IMR-90 (cell line): ENCODE measurements at regions not wholly inside any gene's neighbourhood (a gene's known extent, or its start where the extent isn't known, plus 50 kb on each side); places are given as distances from the start of the nearest gene placed in this dataset.
A peak's percentile ranks its signal among the peaks of the same experiment; 100 is the strongest.

Experiments
- ATAC-seq: fragments of 200-7000 bp; cut with Tn5 transposase; 2 replicates; pipeline ENCODE4 v1.9.1; 2020; ENCODE audit warnings: low read depth, mild to moderate bottlenecking, moderate library complexity
- BruUV-seq: library from RNA; stranded (reverse); fragments of 400-500 nt; replicated peaks from 2 replicates; lab custom pipeline; 2021; lab: Mats Ljungman, UMichigan
- CTCF ChIA-PET: fragments of 300-600 bp; formaldehyde crosslinking; extraction: SDS; loops from one replicate; lab custom pipeline; 2021; ENCODE audit warnings: antibody characterized with exemption; lab: Yijun Ruan, JAX
- POLR2A ChIA-PET: fragments of 300-600 bp; sonication (Branson Sonifier 250); formaldehyde crosslinking; loops from one replicate; lab custom pipeline; 2022; ENCODE audit warnings: antibody characterized with exemption; ENCODE audit not compliant: unreplicated experiment; lab: Charles Lee
- DNase-seq: peaks from one replicate; pipeline ENCODE4 v3.0.0; 2013
- H2AFZ ChIP-seq: replicated peaks from 2 replicates; pipeline ENCODE3; 2013; ENCODE audit warnings: low read length, mild to moderate bottlenecking; ENCODE audit not compliant: poor library complexity
- H2AK5ac ChIP-seq: 2 replicates; pipeline ENCODE4 v1.6.1; 2013; ENCODE audit warnings: low read depth, low read length, inconsistent platforms
- H2AK9ac ChIP-seq: replicated peaks from 2 replicates; pipeline ENCODE3; 2013; ENCODE audit warnings: mild to moderate bottlenecking, low read depth, low read length, moderate library complexity; ENCODE audit not compliant: poor library complexity
- H2BK120ac ChIP-seq: 2 replicates; pipeline ENCODE4 v1.6.1; 2013; ENCODE audit warnings: low read depth, low read length, inconsistent platforms
- H2BK15ac ChIP-seq: 3 replicates; pipeline ENCODE4 v1.6.1; 2013; ENCODE audit warnings: low read depth, low read length, inconsistent platforms
- H2BK20ac ChIP-seq: 2 replicates; pipeline ENCODE4 v1.6.1; 2013; ENCODE audit warnings: low read depth, mild to moderate bottlenecking, inconsistent platforms, low read length, moderate library complexity
- H2BK5ac ChIP-seq: 2 replicates; pipeline ENCODE4 v1.6.1; 2013; ENCODE audit warnings: mild to moderate bottlenecking, low read depth, low read length, inconsistent platforms; ENCODE audit not compliant: poor library complexity, severe bottlenecking
- H3K14ac ChIP-seq: replicated peaks from 2 replicates; pipeline ENCODE4 v1.6.1; 2013; ENCODE audit warnings: low read depth, low read length, inconsistent platforms
- H3K18ac ChIP-seq: 2 replicates; pipeline ENCODE4 v1.6.1; 2013; ENCODE audit warnings: low read depth, low read length, control low read depth
- H3K23ac ChIP-seq: 2 replicates; pipeline ENCODE4 v1.6.1; 2013; ENCODE audit warnings: low read depth, low read length, inconsistent platforms
- H3K27ac ChIP-seq: 2 replicates; pipeline ENCODE4 v1.5.1; 2013; ENCODE audit warnings: mild to moderate bottlenecking, control low read depth, low read length; ENCODE audit not compliant: insufficient read depth
- H3K27me3 ChIP-seq: 2 replicates; pipeline ENCODE4 v1.6.1; 2013; ENCODE audit warnings: low read length; ENCODE audit not compliant: control insufficient read depth, insufficient read depth
- H3K36me3 ChIP-seq: 2 replicates; pipeline ENCODE4 v1.6.1; 2013; ENCODE audit warnings: low read length, mixed read lengths; ENCODE audit not compliant: control insufficient read depth, insufficient read depth
- H3K4ac ChIP-seq: 2 replicates; pipeline ENCODE4 v1.6.1; 2013; ENCODE audit warnings: low read depth, low read length, inconsistent platforms
- H3K4me1 ChIP-seq: 2 replicates; pipeline ENCODE4 v1.6.1; 2013; ENCODE audit warnings: low read length, mixed read lengths; ENCODE audit not compliant: control insufficient read depth, insufficient read depth
- H3K4me2 ChIP-seq: 2 replicates; pipeline ENCODE4 v1.6.1; 2013; ENCODE audit warnings: low read depth, mild to moderate bottlenecking, control low read depth, low read length, moderate library complexity
- H3K4me3 ChIP-seq: 2 replicates; pipeline ENCODE4 v1.5.1; 2013; ENCODE audit warnings: low read depth, mild to moderate bottlenecking, control low read depth, low read length, moderate library complexity; ENCODE audit not compliant: insufficient read depth
- H3K56ac ChIP-seq: 2 replicates; pipeline ENCODE4 v1.6.1; 2013; ENCODE audit warnings: low read length, inconsistent platforms; ENCODE audit not compliant: insufficient read depth; ENCODE audit errors: extremely low read depth
- H3K79me1 ChIP-seq, 2 experiments: 2 replicates each; pipeline ENCODE4 v1.6.1; 2013; ENCODE audit warnings: low read length in 2 of 2, inconsistent platforms in 1 of 2, low read depth in 1 of 2
- H3K9ac ChIP-seq: 2 replicates; pipeline ENCODE4 v1.6.1; 2013; ENCODE audit warnings: low read depth, low read length, control low read depth
- H3K9me1 ChIP-seq: 2 replicates; pipeline ENCODE4 v1.6.1; 2013; ENCODE audit warnings: low read length, inconsistent platforms; ENCODE audit not compliant: insufficient read depth
- H3K9me3 ChIP-seq: 2 replicates; pipeline ENCODE4 v1.6.1; 2013; ENCODE audit warnings: low read length; ENCODE audit not compliant: control insufficient read depth, insufficient read depth
- H4K20me1 ChIP-seq: 2 replicates; pipeline ENCODE4 v1.6.1; 2013; ENCODE audit warnings: low read length, inconsistent platforms; ENCODE audit not compliant: insufficient read depth
- H4K5ac ChIP-seq: 2 replicates; pipeline ENCODE4 v1.6.1; 2013; ENCODE audit warnings: mild to moderate bottlenecking, low read depth, low read length, control low read depth
- H4K8ac ChIP-seq, 2 experiments: 2 replicates each; pipeline ENCODE4 v1.6.1; 2013; ENCODE audit warnings: low read depth in 2 of 2, low read length in 2 of 2, control low read depth in 1 of 2, inconsistent platforms in 1 of 2
- H4K91ac ChIP-seq: 2 replicates; pipeline ENCODE4 v1.6.1; 2013; ENCODE audit warnings: low read depth, low read length, inconsistent platforms; ENCODE audit not compliant: insufficient read depth
- BHLHE40 ChIP-seq: fragments of 150-350 bp; IDR thresholded peaks from 2 replicates; pipeline ENCODE4 v1.6.1; 2016; ENCODE audit warnings: mild to moderate bottlenecking, low read depth, low read length
- POLR2A ChIP-seq: IDR thresholded peaks from 2 replicates; pipeline ENCODE4 v1.6.1; 2012; ENCODE audit warnings: mild to moderate bottlenecking, low read depth, low read length
- RCOR1 ChIP-seq: IDR thresholded peaks from 2 replicates; pipeline ENCODE4 v1.6.1; 2012; ENCODE audit warnings: mild to moderate bottlenecking, low read length, improper control_type of control experiment; ENCODE audit not compliant: insufficient replicate concordance
- SMC3 ChIP-seq: fragments of 150-350 bp; IDR thresholded peaks from 2 replicates; pipeline ENCODE4 v1.6.1; 2016; ENCODE audit warnings: low read depth, mild to moderate bottlenecking, antibody characterized with exemption, low read length, moderate library complexity
- WGBS, 2 experiments: methylation state at CpG; one replicate each; pipeline versions ENCODE4 v1.1.5 to v1.1.7; 2013; ENCODE audit warnings: missing lambda C conversion rate in 2 of 2; ENCODE audit not compliant: insufficient read length in 1 of 2; ENCODE audit errors: extremely low coverage in 2 of 2; 5-methylcytosine and 5-hydroxymethylcytosine counted together
- dilution Hi-C: fragments of 300-500 bp; cut with HindIII; formaldehyde crosslinking; loops from one replicate; pipeline ENCODE4 v1.14.3; 2018; ENCODE audit warnings: low sequenced_read_pairs; ENCODE audit not compliant: unreplicated experiment
- in situ Hi-C: fragments of 300-500 bp; cut with MboI; formaldehyde crosslinking; loops from 3 replicates; pipeline ENCODE4 v1.14.3; 2019; ENCODE audit warnings: low sequenced_read_pairs, inconsistent platforms, mixed read lengths
- intact Hi-C: fragments of 100-400 bp; cut with micrococcal nuclease; formaldehyde crosslinking; loops from 2 replicates; pipeline ENCODE4 v1.10.0; 2022
- TF ChIP-seq, protein P1 (sequence below): fragments of 150-350 bp; IDR thresholded peaks from 2 replicates; pipeline ENCODE4 v1.6.1; 2017; ENCODE audit warnings: mild to moderate bottlenecking, antibody characterized with exemption, low read length, low read depth

DNA sequence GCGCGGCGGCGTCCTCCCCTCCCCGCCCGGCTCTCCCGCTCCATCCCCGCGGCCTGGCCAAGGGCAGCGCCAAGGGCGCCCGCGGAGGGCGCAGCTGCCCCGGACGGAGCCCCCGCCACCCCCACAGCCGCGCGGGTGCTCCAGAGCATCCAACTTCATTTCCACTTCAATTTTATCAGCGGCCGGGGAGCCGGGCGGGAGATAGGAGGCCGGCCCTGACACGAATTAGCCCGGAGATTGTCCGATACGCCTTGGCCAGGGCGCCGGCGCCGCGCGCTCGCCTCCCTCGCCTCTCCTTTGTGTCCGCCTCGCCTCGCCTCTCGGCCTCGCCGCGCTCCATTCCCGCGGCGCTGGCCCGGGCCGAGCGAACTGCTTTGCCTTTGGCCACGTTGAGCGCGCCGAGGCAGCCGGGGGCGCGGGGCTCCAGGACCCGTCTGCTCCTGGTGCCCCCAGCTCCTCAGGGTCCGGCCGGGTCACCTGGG lies 129.1 kb upstream of the LHX1 start:
- DNase-seq (no peak), ATAC-seq (peak; percentile 56)
- Histone ChIP-seq H3K27ac (no peak overlapping the region), H3K4ac (no peak overlapping the region), H4K5ac (no peak overlapping the region), H2AK5ac (no peak overlapping the region), H3K4me1 (no peaks in the 10 kb centered on the region), H3K4me2 (no peak overlapping the region), H3K79me1 (no peaks in the 10 kb centered on the region), H3K23ac (no peak overlapping the region), H4K8ac (no peak overlapping the region), H2BK15ac (no peak overlapping the region), H3K9me1 (no peaks in the 10 kb centered on the region; the same call in 1 of the 2 replicates), H4K20me1 (no peaks in the 10 kb centered on the region), H3K18ac (no peak overlapping the region), H4K91ac (no peak overlapping the region), H2AFZ (peak overlapping the region; percentile 67), H3K27me3 (peaks cover 52% of the 10 kb centered on the region), H3K14ac (no peak overlapping the region), H2BK120ac (no peak overlapping the region), H2BK5ac (no peak overlapping the region), H3K9ac (no peak overlapping the region), H3K36me3 (no peaks in the 10 kb centered on the region), H2AK9ac (no peak overlapping the region), H3K9me3 (no peaks in the 10 kb centered on the region), H3K4me3 (no peak overlapping the region), H2BK20ac (no peak overlapping the region), H3K56ac (no peak overlapping the region)
- POLR2A ChIA-PET = no interaction called here
- CTCF ChIA-PET = no interaction called here
- intact Hi-C loops = no loop called here
- TF ChIP-seq, protein P1, sequence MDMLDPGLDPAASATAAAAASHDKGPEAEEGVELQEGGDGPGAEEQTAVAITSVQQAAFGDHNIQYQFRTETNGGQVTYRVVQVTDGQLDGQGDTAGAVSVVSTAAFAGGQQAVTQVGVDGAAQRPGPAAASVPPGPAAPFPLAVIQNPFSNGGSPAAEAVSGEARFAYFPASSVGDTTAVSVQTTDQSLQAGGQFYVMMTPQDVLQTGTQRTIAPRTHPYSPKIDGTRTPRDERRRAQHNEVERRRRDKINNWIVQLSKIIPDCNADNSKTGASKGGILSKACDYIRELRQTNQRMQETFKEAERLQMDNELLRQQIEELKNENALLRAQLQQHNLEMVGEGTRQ = no peak
- TF ChIP-seq RCOR1 = no peak
- no peak for TF ChIP-seq POLR2A
- TF ChIP-seq SMC3 = no peak
- TF ChIP-seq BHLHE40 = no peak
- WGBS, 2 experiments = 3% methylated on average over 37 of the region's 60 CpGs; no CpG with 5 or more reads in 1 of the 2 experiments
- dilution Hi-C loops = no loop called here
- no TSS peak for BruUV-seq
- in situ Hi-C loops = no loop called here
